KMS-11 (cell line): ENCODE measurements at regions not wholly inside any gene's neighbourhood (a gene's known extent, or its start where the extent isn't known, plus 50 kb on each side); places are given as distances from the start of the nearest gene placed in this dataset.

Experiments used
- H2AFZ ChIP-seq: fragments of 200-600 bp; sonication (generic); 2 replicates; pipeline ENCODE4 v1.6.1; 2016; ENCODE audit warnings: antibody characterized with exemption, mixed run types, low read depth
- H3K27ac ChIP-seq: fragments of 200-600 bp; sonication (generic); 2 replicates; pipeline ENCODE4 v1.6.1; 2016; ENCODE audit warnings: mild to moderate bottlenecking, mixed run types
- H3K27me3 ChIP-seq: fragments of 200-600 bp; sonication (generic); 2 replicates; pipeline ENCODE4 v1.6.1; 2017; ENCODE audit warnings: mild to moderate bottlenecking, low read depth, mixed run types, moderate library complexity; ENCODE audit not compliant: insufficient read depth
- H3K36me3 ChIP-seq: fragments of 200-600 bp; sonication (generic); 2 replicates; pipeline ENCODE4 v1.6.1; 2017; ENCODE audit warnings: mild to moderate bottlenecking, mixed run types; ENCODE audit not compliant: insufficient read depth
- H3K4me1 ChIP-seq: fragments of 200-600 bp; sonication (generic); 2 replicates; pipeline ENCODE4 v1.6.1; 2016; ENCODE audit warnings: mild to moderate bottlenecking, low read depth, mixed run types; ENCODE audit not compliant: poor library complexity, severe bottlenecking
- H3K4me2 ChIP-seq: fragments of 200-600 bp; sonication (generic); 2 replicates; pipeline ENCODE4 v1.7.0; 2016; ENCODE audit warnings: mild to moderate bottlenecking, mixed run types
- H3K4me3 ChIP-seq: fragments of 200-600 bp; sonication (generic); IDR thresholded peaks from 2 replicates; pipeline ENCODE4 v1.6.1; 2017; ENCODE audit warnings: low read depth, low read length, mixed read lengths; ENCODE audit not compliant: insufficient read depth
- H3K79me2 ChIP-seq: fragments of 200-600 bp; sonication (generic); 2 replicates; pipeline ENCODE4 v1.6.1; 2016; ENCODE audit warnings: low read depth, mixed run types; ENCODE audit not compliant: insufficient read depth
- H3K9ac ChIP-seq: fragments of 200-600 bp; sonication (generic); 2 replicates; pipeline ENCODE4 v1.6.1; 2016; ENCODE audit warnings: mild to moderate bottlenecking, mixed run types
- H4K20me1 ChIP-seq: fragments of 200-600 bp; sonication (generic); 2 replicates; pipeline ENCODE4 v1.6.1; 2016; ENCODE audit warnings: mild to moderate bottlenecking, mixed run types; ENCODE audit not compliant: insufficient read depth
- TF ChIP-seq, protein P1 (sequence below): fragments of 200-600 bp; sonication (generic); conservative IDR thresholded peaks from 2 replicates; pipeline ENCODE4 v1.6.1; 2017; ENCODE audit warnings: low read depth, mild to moderate bottlenecking, antibody characterized with exemption, low read length, moderate library complexity, mixed read lengths

DNA sequence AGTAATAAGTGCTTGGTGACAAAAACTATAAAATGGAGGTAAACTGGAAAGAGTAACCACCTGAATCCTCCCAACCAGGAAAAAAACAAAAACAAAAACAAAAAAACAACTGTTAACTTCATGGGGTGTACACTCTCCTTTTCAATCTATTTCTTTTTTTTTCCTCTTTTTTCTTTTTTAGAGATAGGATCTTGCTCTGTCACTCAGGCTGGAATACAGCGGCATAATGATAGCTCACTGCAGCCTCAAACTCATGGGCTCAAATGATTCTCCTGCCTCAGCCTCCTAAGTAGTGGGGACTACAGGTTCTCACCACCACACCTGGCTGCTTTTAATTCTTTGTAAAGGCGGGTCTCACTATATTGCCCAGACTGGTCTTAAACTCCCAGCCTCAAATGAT is 76.8 kb downstream of the PHLDA1 start:
- Histone ChIP-seq H2AFZ (no peak overlapping the region), H3K4me3 (no peak overlapping the region), H3K79me2 (no peaks in the 10 kb centered on the region), H3K27me3 (no peaks in the 10 kb centered on the region), H3K27ac (no peak overlapping the region), H3K36me3 (no peaks in the 10 kb centered on the region), H3K9ac (no peak overlapping the region), H3K4me1 (peaks cover 8% of the 10 kb centered on the region), H4K20me1 (no peaks in the 10 kb centered on the region), H3K4me2 (no peak overlapping the region)
- TF ChIP-seq, protein P1, sequence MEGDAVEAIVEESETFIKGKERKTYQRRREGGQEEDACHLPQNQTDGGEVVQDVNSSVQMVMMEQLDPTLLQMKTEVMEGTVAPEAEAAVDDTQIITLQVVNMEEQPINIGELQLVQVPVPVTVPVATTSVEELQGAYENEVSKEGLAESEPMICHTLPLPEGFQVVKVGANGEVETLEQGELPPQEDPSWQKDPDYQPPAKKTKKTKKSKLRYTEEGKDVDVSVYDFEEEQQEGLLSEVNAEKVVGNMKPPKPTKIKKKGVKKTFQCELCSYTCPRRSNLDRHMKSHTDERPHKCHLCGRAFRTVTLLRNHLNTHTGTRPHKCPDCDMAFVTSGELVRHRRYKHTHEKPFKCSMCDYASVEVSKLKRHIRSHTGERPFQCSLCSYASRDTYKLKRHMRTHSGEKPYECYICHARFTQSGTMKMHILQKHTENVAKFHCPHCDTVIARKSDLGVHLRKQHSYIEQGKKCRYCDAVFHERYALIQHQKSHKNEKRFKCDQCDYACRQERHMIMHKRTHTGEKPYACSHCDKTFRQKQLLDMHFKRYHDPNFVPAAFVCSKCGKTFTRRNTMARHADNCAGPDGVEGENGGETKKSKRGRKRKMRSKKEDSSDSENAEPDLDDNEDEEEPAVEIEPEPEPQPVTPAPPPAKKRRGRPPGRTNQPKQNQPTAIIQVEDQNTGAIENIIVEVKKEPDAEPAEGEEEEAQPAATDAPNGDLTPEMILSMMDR = no peak

DNA sequence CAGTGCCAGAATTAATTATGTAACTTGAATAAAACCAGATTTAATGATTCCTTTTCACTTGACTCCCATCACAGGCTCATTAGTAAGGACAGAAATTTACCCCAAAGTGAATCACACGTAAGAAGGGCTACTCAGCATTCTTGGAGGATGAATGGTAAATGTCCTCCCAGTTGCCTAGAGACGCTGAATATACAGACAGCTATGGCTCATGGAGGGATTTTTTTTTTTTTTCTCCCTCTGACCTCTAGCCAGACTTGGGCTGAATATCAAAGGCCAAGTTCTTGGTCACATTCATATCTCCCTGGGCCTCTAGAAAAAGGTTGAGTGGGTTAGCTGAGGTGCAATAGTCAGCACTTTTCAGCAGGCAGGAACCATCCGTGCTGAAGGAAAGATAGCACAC is 77.5 kb downstream of the PHLDA1 start:
- TF ChIP-seq, protein P1 = no peak
- no peak overlapping the region for H3K27ac ChIP-seq
- peaks cover under 1% of the 10 kb centered on the region for H3K4me1 ChIP-seq
- no peaks in the 10 kb centered on the region for H3K79me2 ChIP-seq
- no peaks in the 10 kb centered on the region for H3K36me3 ChIP-seq
- H2AFZ ChIP-seq = no peak overlapping the region
- H3K4me3 ChIP-seq = no peak overlapping the region
- H4K20me1 ChIP-seq = no peaks in the 10 kb centered on the region
- no peak overlapping the region for H3K4me2 ChIP-seq
- no peaks in the 10 kb centered on the region for H3K27me3 ChIP-seq
- no peak overlapping the region for H3K9ac ChIP-seq

DNA sequence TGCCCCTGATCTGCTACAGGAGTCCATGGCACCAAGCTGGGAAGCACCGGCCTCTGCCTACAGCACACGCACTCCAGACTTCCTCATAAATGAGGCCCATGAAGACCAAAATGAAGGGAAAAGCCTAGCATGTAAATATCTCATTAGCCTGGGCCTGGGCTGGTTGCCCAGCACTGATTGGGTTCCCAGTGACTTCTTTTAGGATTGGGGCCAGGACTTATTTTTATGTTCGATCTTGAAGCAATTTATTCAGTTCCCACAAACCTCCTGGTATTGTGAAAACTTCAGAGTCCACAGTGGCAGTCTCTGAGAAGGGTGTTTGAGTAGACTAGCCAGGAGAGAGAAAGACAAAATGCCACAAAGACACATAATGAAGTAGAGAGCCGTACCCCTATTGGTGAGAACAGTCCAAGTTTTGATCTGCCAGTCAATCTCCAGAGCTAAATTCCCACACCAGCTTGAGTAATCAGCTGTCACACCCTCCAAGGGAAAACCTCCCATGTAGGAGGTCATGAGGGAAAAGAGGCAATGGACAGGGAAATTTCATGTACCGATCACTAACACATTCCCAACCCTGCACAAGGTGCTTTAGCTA is 78.2 kb downstream of the PHLDA1 start:
- no peak overlapping the region for H3K9ac ChIP-seq

DNA sequence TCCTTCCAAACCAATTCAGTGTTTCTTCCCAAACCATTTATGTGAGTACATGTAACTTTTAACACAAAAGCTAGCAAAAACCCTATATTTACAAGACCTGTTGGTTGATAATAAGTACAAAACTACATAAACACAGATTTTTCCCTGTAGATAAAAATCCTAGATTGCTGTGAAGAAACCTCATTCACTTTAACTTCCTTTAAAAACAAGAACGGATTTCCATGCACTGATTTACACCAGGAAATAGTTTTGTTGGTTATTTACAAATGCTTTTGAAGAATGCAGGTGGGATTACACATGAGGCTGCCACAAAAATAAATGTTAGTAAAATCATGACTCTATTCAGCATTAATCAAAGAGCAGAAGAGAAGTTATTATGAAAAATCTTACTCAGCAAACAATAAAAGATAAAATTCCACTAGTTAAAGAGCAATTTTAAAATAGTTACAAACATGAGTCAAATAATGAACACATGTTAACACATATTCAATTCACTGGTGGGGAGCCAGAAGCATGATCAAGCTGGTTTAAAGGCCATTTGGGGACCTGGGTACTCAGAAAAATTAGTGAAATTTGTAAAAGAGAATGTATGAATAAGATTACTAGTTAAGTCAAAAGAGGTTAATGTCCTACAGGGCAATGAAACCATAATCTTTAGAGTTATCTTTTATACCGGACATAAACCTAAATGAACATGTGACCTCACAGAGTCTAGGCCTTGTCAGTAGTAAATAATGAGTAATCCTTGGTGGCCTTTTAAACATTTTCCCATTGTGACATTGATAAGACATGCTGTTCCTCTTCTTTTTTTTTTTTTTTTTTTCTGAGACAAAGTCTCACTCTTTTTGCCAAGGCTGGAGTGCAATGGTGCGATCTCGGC is 79.9 kb downstream of the PHLDA1 start:
- Histone ChIP-seq H3K27me3 (no peaks in the 10 kb centered on the region), H3K4me3 (no peak overlapping the region), H3K27ac (no peak overlapping the region), H2AFZ (no peak overlapping the region), H3K36me3 (no peaks in the 10 kb centered on the region), H3K4me2 (no peak overlapping the region), H3K79me2 (no peaks in the 10 kb centered on the region), H3K4me1 (no peaks in the 10 kb centered on the region), H3K9ac (no peak overlapping the region), H4K20me1 (no peaks in the 10 kb centered on the region)
- TF ChIP-seq, protein P1 = no peak

More for the DNA sequence above, 78.2 kb downstream of the PHLDA1 start:
- Histone ChIP-seq H3K4me2 (no peak overlapping the region), H4K20me1 (no peaks in the 10 kb centered on the region), H3K79me2 (no peaks in the 10 kb centered on the region), H3K27me3 (no peaks in the 10 kb centered on the region), H2AFZ (no peak overlapping the region), H3K4me3 (no peak overlapping the region), H3K36me3 (no peaks in the 10 kb centered on the region), H3K27ac (no peak overlapping the region), H3K4me1 (no peaks in the 10 kb centered on the region)
- TF ChIP-seq, protein P1 = no peak
